ENCODE measurements at regions not wholly inside any gene's neighbourhood (a gene's known extent, or its start where the extent isn't known, plus 50 kb on each side); places are given as distances from the start of the nearest gene placed in this dataset.

- TF ChIP-seq, protein P1, sequence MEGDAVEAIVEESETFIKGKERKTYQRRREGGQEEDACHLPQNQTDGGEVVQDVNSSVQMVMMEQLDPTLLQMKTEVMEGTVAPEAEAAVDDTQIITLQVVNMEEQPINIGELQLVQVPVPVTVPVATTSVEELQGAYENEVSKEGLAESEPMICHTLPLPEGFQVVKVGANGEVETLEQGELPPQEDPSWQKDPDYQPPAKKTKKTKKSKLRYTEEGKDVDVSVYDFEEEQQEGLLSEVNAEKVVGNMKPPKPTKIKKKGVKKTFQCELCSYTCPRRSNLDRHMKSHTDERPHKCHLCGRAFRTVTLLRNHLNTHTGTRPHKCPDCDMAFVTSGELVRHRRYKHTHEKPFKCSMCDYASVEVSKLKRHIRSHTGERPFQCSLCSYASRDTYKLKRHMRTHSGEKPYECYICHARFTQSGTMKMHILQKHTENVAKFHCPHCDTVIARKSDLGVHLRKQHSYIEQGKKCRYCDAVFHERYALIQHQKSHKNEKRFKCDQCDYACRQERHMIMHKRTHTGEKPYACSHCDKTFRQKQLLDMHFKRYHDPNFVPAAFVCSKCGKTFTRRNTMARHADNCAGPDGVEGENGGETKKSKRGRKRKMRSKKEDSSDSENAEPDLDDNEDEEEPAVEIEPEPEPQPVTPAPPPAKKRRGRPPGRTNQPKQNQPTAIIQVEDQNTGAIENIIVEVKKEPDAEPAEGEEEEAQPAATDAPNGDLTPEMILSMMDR (IDR thresholded peaks at IDR 0.05): no peak
- no peak for TF ChIP-seq POLR2A (IDR thresholded peaks at IDR 0.05)
Observed at GRCh38 chr18:7388741-7389140, 157.9 kb downstream of the LRRC30 start.

Data from Peyer's patch (tissue), 4 donors.